ENCODE measurements at regions not wholly inside any gene's neighbourhood (a gene's known extent, or its start where the extent isn't known, plus 50 kb on each side); places are given as distances from the start of the nearest gene placed in this dataset.

DNA sequence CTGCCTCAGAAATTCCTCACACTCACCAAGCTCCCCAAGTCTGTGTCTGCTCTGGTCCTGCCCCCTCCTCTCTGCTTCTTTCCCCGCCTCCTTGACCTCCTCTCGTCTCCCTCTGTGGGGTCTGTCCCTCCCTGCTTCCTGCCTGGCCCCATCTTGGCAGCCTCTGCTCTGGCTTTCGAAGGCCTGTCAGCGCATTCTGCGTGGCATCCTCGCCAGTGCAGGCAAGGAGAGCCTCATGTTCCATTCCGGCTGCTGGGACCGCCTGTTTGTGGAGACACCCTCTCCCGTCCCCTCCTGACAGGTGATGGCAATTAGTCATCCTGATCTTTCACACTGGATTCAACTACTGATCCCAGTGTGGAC lies 51.7 kb upstream of the COL13A1 start:
- Histone ChIP-seq H3K27ac (replicated peaks) (no peak overlapping the region), H3K27me3 (ENCODE audit: insufficient read depth, poor library complexity, severe bottlenecking) (peaks cover 6% of the 10 kb centered on the region), H3K4me3 (replicated peaks; ENCODE audit: insufficient read depth, low read length) (no peak overlapping the region)
- TF ChIP-seq CTCF (IDR thresholded peaks at IDR 0.05; ENCODE audit: insufficient read depth, low read length) (no peak), POLR2AphosphoS5 (IDR thresholded peaks at IDR 0.05; ENCODE audit: low read depth) (no peak), SPI1 (IDR thresholded peaks at IDR 0.05; ENCODE audit: borderline replicate concordance, low read depth) (no peak), GABPA (IDR thresholded peaks at IDR 0.05; ENCODE audit: low read depth) (no peak)
- TF ChIP-seq, protein P1, sequence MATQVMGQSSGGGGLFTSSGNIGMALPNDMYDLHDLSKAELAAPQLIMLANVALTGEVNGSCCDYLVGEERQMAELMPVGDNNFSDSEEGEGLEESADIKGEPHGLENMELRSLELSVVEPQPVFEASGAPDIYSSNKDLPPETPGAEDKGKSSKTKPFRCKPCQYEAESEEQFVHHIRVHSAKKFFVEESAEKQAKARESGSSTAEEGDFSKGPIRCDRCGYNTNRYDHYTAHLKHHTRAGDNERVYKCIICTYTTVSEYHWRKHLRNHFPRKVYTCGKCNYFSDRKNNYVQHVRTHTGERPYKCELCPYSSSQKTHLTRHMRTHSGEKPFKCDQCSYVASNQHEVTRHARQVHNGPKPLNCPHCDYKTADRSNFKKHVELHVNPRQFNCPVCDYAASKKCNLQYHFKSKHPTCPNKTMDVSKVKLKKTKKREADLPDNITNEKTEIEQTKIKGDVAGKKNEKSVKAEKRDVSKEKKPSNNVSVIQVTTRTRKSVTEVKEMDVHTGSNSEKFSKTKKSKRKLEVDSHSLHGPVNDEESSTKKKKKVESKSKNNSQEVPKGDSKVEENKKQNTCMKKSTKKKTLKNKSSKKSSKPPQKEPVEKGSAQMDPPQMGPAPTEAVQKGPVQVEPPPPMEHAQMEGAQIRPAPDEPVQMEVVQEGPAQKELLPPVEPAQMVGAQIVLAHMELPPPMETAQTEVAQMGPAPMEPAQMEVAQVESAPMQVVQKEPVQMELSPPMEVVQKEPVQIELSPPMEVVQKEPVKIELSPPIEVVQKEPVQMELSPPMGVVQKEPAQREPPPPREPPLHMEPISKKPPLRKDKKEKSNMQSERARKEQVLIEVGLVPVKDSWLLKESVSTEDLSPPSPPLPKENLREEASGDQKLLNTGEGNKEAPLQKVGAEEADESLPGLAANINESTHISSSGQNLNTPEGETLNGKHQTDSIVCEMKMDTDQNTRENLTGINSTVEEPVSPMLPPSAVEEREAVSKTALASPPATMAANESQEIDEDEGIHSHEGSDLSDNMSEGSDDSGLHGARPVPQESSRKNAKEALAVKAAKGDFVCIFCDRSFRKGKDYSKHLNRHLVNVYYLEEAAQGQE (IDR thresholded peaks at IDR 0.05; ENCODE audit: insufficient replicate concordance, low read depth), result no peak
- no peak for DNase-seq (ENCODE audit: low read depth in 1 of 2, low spot score in 1 of 2)

GRCh38 chr10:69750725-69751124 lies 51.0 kb upstream of the COL13A1 start:
- Histone ChIP-seq H3K27me3 (ENCODE audit: insufficient read depth, poor library complexity, severe bottlenecking) (peaks cover 6% of the 10 kb centered on the region), H3K27ac (replicated peaks) (no peak overlapping the region), H3K4me3 (replicated peaks; ENCODE audit: insufficient read depth, low read length) (no peak overlapping the region)
- TF ChIP-seq POLR2AphosphoS5 (IDR thresholded peaks at IDR 0.05; ENCODE audit: low read depth) (no peak), SPI1 (IDR thresholded peaks at IDR 0.05; ENCODE audit: borderline replicate concordance, low read depth) (no peak), GABPA (IDR thresholded peaks at IDR 0.05; ENCODE audit: low read depth) (no peak), CTCF (IDR thresholded peaks at IDR 0.05; ENCODE audit: insufficient read depth, low read length) (no peak)
- TF ChIP-seq, protein P1 (IDR thresholded peaks at IDR 0.05; ENCODE audit: insufficient replicate concordance, low read depth), result no peak
- DNase-seq (ENCODE audit: low read depth in 1 of 2, low spot score in 1 of 2), result no peak

GRCh38 chr10:69751214-69751613 lies 50.5 kb upstream of the COL13A1 start:
- Histone ChIP-seq H3K27me3 (ENCODE audit: insufficient read depth, poor library complexity, severe bottlenecking) (peaks cover 6% of the 10 kb centered on the region), H3K27ac (replicated peaks) (no peak overlapping the region), H3K4me3 (replicated peaks; ENCODE audit: insufficient read depth, low read length) (no peak overlapping the region)
- TF ChIP-seq CTCF (IDR thresholded peaks at IDR 0.05; ENCODE audit: insufficient read depth, low read length) (no peak), POLR2AphosphoS5 (IDR thresholded peaks at IDR 0.05; ENCODE audit: low read depth) (no peak), SPI1 (IDR thresholded peaks at IDR 0.05; ENCODE audit: borderline replicate concordance, low read depth) (no peak)
- TF ChIP-seq, protein P1 (IDR thresholded peaks at IDR 0.05; ENCODE audit: insufficient replicate concordance, low read depth), result no peak
- DNase-seq (ENCODE audit: low read depth in 1 of 2, low spot score in 1 of 2), result no peak
